ENCODE measurements at regions not wholly inside any gene's neighbourhood (a gene's known extent, or its start where the extent isn't known, plus 50 kb on each side); places are given as distances from the start of the nearest gene placed in this dataset.
"Not testable (repeated sequence)": the region's sequence is repeated elsewhere in the genome, so short reads cannot be mapped to it uniquely, and the experiment has no call there.

DNA sequence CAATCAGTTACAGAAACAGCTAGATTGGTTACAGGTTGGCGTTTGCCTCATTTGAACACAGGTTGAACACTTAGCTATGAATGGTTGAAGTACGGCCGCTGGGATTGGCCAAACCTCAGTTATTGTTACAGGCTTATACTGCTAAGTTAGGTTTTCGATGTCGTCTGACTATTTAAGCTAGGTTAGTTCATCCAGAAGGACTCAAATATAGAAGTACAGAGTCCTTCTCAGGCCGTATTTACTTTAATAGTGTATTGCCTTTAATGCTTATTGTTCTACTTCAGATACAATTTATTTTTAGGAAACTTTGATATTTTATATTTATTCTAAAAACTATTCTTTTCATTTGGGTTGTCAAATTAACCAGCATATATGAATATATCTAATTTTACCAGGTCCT lies 334.7 kb downstream of the FAT4 start:
- Histone ChIP-seq H3K9me3 (ENCODE audit: control extremely low read depth in 1 of 3, control insufficient read depth in 2 of 3, insufficient read depth in 1 of 3, low read length in 2 of 3) (peaks cover 0 to 11% (median 0%) of the 10 kb centered on the region in 3 donors), H3K4me1 (ENCODE audit: control insufficient read depth in 2 of 2, insufficient read depth in 2 of 2, low read length in 2 of 2) (no peaks in the 10 kb centered on the region), H2AFZ (ENCODE audit: insufficient read depth, low read depth, low read length, poor library complexity, severe bottlenecking) (no peak overlapping the region), H3K27ac (ENCODE audit: low read length in 2 of 2) (no peak overlapping the region), H3K9ac (ENCODE audit: low read length) (no peak overlapping the region), H3K4me2 (replicated peaks; ENCODE audit: low read depth, low read length, poor library complexity, severe bottlenecking) (no peak overlapping the region), H3K36me3 (replicated peaks in 1 of 2; ENCODE audit: control extremely low read depth in 1 of 2, control insufficient read depth in 1 of 2, extremely low read depth in 1 of 2, insufficient read depth in 2 of 2, low read length in 1 of 2) (no peaks in the 10 kb centered on the region), H3K27me3 (replicated peaks in 1 of 4; ENCODE audit: control extremely low read depth in 1 of 4, control insufficient read depth in 3 of 4, insufficient read depth in 4 of 4, low read length in 3 of 4) (no peaks in the 10 kb centered on the region), H4K20me1 (ENCODE audit: control insufficient read depth, insufficient read depth, low read length, poor library complexity, severe bottlenecking) (no peaks in the 10 kb centered on the region), H3K4me3 (ENCODE audit: control extremely low read depth in 1 of 5, extremely low read depth in 1 of 5, insufficient read depth in 1 of 5, low read depth in 2 of 5, low read length in 4 of 5) (no peak overlapping the region), H3K79me2 (ENCODE audit: control insufficient read depth, insufficient read depth, low read length) (no peaks in the 10 kb centered on the region)
- intact Hi-C loops (cut with micrococcal nuclease), result no loop called here
- no peak for TF ChIP-seq CTCF (IDR thresholded peaks at IDR 0.05)
- H3K4me1 Mint-ChIP-seq, result no peaks in the 10 kb centered on the region
- WGBS (ENCODE audit: insufficient coverage), result 95% methylated on average over 3 of the region's 6 CpGs
- no peaks in the 10 kb centered on the region for H3K27me3 Mint-ChIP-seq
- H3K9me3 Mint-ChIP-seq (ENCODE audit: insufficient read depth), result peaks cover 3% of the 10 kb centered on the region
- no peak overlapping the region for H3K27ac Mint-ChIP-seq
- ChIA-PET POLR2A (no interaction called here), CTCF (no interaction called here)
- DNase-seq (no peak), ATAC-seq (ENCODE audit: low read depth) (no peak)
- H3K4me3 Mint-ChIP-seq, result no peak overlapping the region

- H3K4me3 ChIP-seq (ENCODE audit: control extremely low read depth in 1 of 5, extremely low read depth in 1 of 5, insufficient read depth in 1 of 5, low read depth in 2 of 5, low read length in 4 of 5), result no peak overlapping the region
- TF ChIP-seq CTCF (IDR thresholded peaks at IDR 0.05) (no peak), EZH2 (IDR thresholded peaks at IDR 0.05; ENCODE audit: borderline replicate concordance, insufficient read depth, low read depth, low read length, poor library complexity, severe bottlenecking) (no peak)
- H3K36me3 ChIP-seq (replicated peaks in 1 of 2; ENCODE audit: control extremely low read depth in 1 of 2, control insufficient read depth in 1 of 2, extremely low read depth in 1 of 2, insufficient read depth in 2 of 2, low read length in 1 of 2), result no peaks in the 10 kb centered on the region
- H3K9me3 Mint-ChIP-seq (ENCODE audit: insufficient read depth), result peaks cover 3% of the 10 kb centered on the region
- H3K27me3 Mint-ChIP-seq, result no peaks in the 10 kb centered on the region
- no peaks in the 10 kb centered on the region for H3K4me1 Mint-ChIP-seq
- intact Hi-C loops (cut with micrococcal nuclease), result no loop called here
- no peaks in the 10 kb centered on the region for H3K27me3 ChIP-seq (replicated peaks in 1 of 4; ENCODE audit: control extremely low read depth in 1 of 4, control insufficient read depth in 3 of 4, insufficient read depth in 4 of 4, low read length in 3 of 4)
- peaks cover 0 to 11% (median 0%) of the 10 kb centered on the region in 3 donors for H3K9me3 ChIP-seq (ENCODE audit: control extremely low read depth in 1 of 3, control insufficient read depth in 2 of 3, insufficient read depth in 1 of 3, low read length in 2 of 3)
- no peak for DNase-seq
- no peak overlapping the region for H2AFZ ChIP-seq (ENCODE audit: insufficient read depth, low read depth, low read length, poor library complexity, severe bottlenecking)
- no peak overlapping the region for H3K27ac Mint-ChIP-seq
- no peaks in the 10 kb centered on the region for H3K4me1 ChIP-seq (ENCODE audit: control insufficient read depth in 2 of 2, insufficient read depth in 2 of 2, low read length in 2 of 2)
- H3K4me2 ChIP-seq (replicated peaks; ENCODE audit: low read depth, low read length, poor library complexity, severe bottlenecking), result no peak overlapping the region
- POLR2A ChIA-PET, result no interaction called here
- H3K79me2 ChIP-seq (ENCODE audit: control insufficient read depth, insufficient read depth, low read length), result no peaks in the 10 kb centered on the region
- H3K9ac ChIP-seq (ENCODE audit: low read length), result no peak overlapping the region
- H4K20me1 ChIP-seq (ENCODE audit: control insufficient read depth, insufficient read depth, low read length, poor library complexity, severe bottlenecking), result no peaks in the 10 kb centered on the region
- CTCF ChIA-PET, result no interaction called here
- H3K27ac ChIP-seq (ENCODE audit: low read length in 2 of 2), result no peak overlapping the region
- ATAC-seq (ENCODE audit: low read depth), result no peak
- H3K4me3 Mint-ChIP-seq, result no peak overlapping the region
Observed at GRCh38 chr4:125650557-125650956, 335.8 kb downstream of the FAT4 start.

DNA sequence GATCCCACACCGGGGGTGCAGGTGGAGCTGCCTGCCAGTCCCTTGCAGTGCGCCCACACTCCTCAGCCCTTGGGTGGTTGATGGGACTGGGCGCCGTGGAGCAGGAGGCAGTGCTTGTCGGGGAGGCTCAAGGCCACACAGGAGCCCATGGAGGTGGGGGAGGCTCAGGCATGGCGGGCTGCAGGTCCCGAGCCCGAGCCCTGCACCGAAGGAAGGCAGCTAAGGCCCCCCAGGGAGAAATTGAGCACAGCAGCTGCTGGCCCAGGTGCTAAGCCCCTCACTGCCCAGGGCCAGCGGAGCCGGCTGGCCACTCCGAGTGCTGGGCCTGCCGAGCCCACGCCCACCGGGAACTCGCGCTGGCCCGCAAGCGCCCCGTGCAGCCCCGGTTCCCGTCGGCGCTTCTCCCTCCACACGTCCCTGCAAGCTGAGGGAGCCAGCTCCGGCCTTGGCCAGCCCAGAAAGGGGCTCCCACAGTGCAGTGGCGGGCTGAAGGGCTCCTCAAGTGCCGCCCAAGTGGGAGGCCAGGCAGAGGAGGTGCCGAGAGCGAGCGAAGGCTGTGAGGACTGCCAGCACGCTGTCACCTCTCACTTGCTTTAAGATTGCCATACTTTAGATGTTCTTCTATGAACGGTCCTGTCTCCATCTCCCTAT lies 337.1 kb downstream of the FAT4 start:
- WGBS (ENCODE audit: insufficient coverage), result 97% methylated on average over 29 of the region's 33 CpGs
- H3K27me3 Mint-ChIP-seq; H3K9me3 Mint-ChIP-seq (ENCODE audit: insufficient read depth): not testable (repeated sequence)

More for the DNA sequence above, 337.1 kb downstream of the FAT4 start:
- H3K4me3 Mint-ChIP-seq; CTCF ChIA-PET; H3K4me2 ChIP-seq (replicated peaks; ENCODE audit: low read depth, low read length, poor library complexity, severe bottlenecking); H3K9ac ChIP-seq (ENCODE audit: low read length); H3K4me3 ChIP-seq (ENCODE audit: control extremely low read depth in 1 of 5, extremely low read depth in 1 of 5, insufficient read depth in 1 of 5, low read depth in 2 of 5, low read length in 4 of 5); POLR2A ChIA-PET; H3K27me3 ChIP-seq (replicated peaks in 1 of 4; ENCODE audit: control extremely low read depth in 1 of 4, control insufficient read depth in 3 of 4, insufficient read depth in 4 of 4, low read length in 3 of 4); H3K4me1 ChIP-seq (ENCODE audit: control insufficient read depth in 2 of 2, insufficient read depth in 2 of 2, low read length in 2 of 2); H4K20me1 ChIP-seq (ENCODE audit: control insufficient read depth, insufficient read depth, low read length, poor library complexity, severe bottlenecking); intact Hi-C loops (cut with micrococcal nuclease); H3K79me2 ChIP-seq (ENCODE audit: control insufficient read depth, insufficient read depth, low read length); H3K27ac ChIP-seq (ENCODE audit: low read length in 2 of 2); H3K27ac Mint-ChIP-seq; DNase-seq; H2AFZ ChIP-seq (ENCODE audit: insufficient read depth, low read depth, low read length, poor library complexity, severe bottlenecking); ATAC-seq (ENCODE audit: low read depth); H3K36me3 ChIP-seq (replicated peaks in 1 of 2; ENCODE audit: control extremely low read depth in 1 of 2, control insufficient read depth in 1 of 2, extremely low read depth in 1 of 2, insufficient read depth in 2 of 2, low read length in 1 of 2); H3K4me1 Mint-ChIP-seq: not testable (repeated sequence)
- H3K9me3 ChIP-seq (ENCODE audit: control extremely low read depth in 1 of 3, control insufficient read depth in 2 of 3, insufficient read depth in 1 of 3, low read length in 2 of 3), result peaks cover 0 to 11% (median 0%) of the 10 kb centered on the region in 3 donors

Measured in B cell (primary cell).